Neural crest cell (in vitro differentiated cells): ENCODE measurements at regions not wholly inside any gene's neighbourhood (a gene's known extent, or its start where the extent isn't known, plus 50 kb on each side); places are given as distances from the start of the nearest gene placed in this dataset.

Source experiments
- DNase-seq: peaks from one replicate; pipeline ENCODE4 v3.0.0; 2021; ENCODE audit warnings: low read depth, mixed read lengths, low spot score
- H3K27ac Mint-ChIP-seq: one replicate; pipeline ENCODE4 v1.8.0; 2021; ENCODE audit warnings: mild to moderate bottlenecking, mixed read lengths; ENCODE audit not compliant: unreplicated experiment
- H3K27me3 Mint-ChIP-seq: 2 replicates; pipeline ENCODE4 v1.8.0; 2021; ENCODE audit warnings: low read depth, mild to moderate bottlenecking, mixed read lengths
- H3K36me3 Mint-ChIP-seq: 2 replicates; pipeline ENCODE4 v1.8.0; 2021; ENCODE audit warnings: low read depth, mild to moderate bottlenecking, mixed read lengths
- H3K4me1 Mint-ChIP-seq: 2 replicates; pipeline ENCODE4 v1.8.0; 2021; ENCODE audit warnings: mixed read lengths
- H3K4me3 Mint-ChIP-seq: one replicate; pipeline ENCODE4 v1.8.0; 2021; ENCODE audit warnings: mild to moderate bottlenecking, mixed read lengths
- H3K9me3 Mint-ChIP-seq: 2 replicates; pipeline ENCODE4 v1.8.0; 2021; ENCODE audit warnings: mixed read lengths
- CTCF ChIP-seq: fragments of 200-600 bp; sonication (generic); conservative IDR thresholded peaks from 2 replicates; pipeline ENCODE4 v1.5.0; 2021; ENCODE audit warnings: antibody characterized with exemption, mild to moderate bottlenecking

GRCh38 chr15:59945036-59945435, 59.1 kb upstream of the FOXB1 start:
- no peaks in the 10 kb centered on the region for H3K36me3 Mint-ChIP-seq

GRCh38 chr15:59941612-59942011, 62.5 kb upstream of the FOXB1 start:
- H3K27me3 Mint-ChIP-seq: no peaks in the 10 kb centered on the region
- no peaks in the 10 kb centered on the region for H3K36me3 Mint-ChIP-seq
- no peaks in the 10 kb centered on the region for H3K9me3 Mint-ChIP-seq
- H3K27ac Mint-ChIP-seq: no peak overlapping the region
- DNase-seq: no peak
- peaks cover 6% of the 10 kb centered on the region for H3K4me1 Mint-ChIP-seq
- H3K4me3 Mint-ChIP-seq: no peak overlapping the region
- TF ChIP-seq CTCF: no peak

More at GRCh38 chr15:59945036-59945435, 59.1 kb upstream of the FOXB1 start:
- Mint-ChIP-seq H3K27me3 (no peaks in the 10 kb centered on the region), H3K27ac (no peak overlapping the region), H3K9me3 (no peaks in the 10 kb centered on the region), H3K4me1 (peaks cover 6% of the 10 kb centered on the region), H3K4me3 (no peak overlapping the region)
- no peak for TF ChIP-seq CTCF
- DNase-seq: no peak

GRCh38 chr15:59940928-59941327, 63.2 kb upstream of the FOXB1 start:
- no peak overlapping the region for H3K4me3 Mint-ChIP-seq
- no peaks in the 10 kb centered on the region for H3K9me3 Mint-ChIP-seq
- H3K36me3 Mint-ChIP-seq: no peaks in the 10 kb centered on the region
- DNase-seq: no peak
- H3K27me3 Mint-ChIP-seq: no peaks in the 10 kb centered on the region
- no peak for TF ChIP-seq CTCF
- no peak overlapping the region for H3K27ac Mint-ChIP-seq
- peaks cover 6% of the 10 kb centered on the region for H3K4me1 Mint-ChIP-seq

- Mint-ChIP-seq H3K4me3 (no peak overlapping the region), H3K9me3 (no peaks in the 10 kb centered on the region), H3K36me3 (no peaks in the 10 kb centered on the region), H3K4me1 (peaks cover 6% of the 10 kb centered on the region), H3K27me3 (no peaks in the 10 kb centered on the region), H3K27ac (no peak overlapping the region)
- TF ChIP-seq CTCF: no peak
- no peak for DNase-seq
Measured at GRCh38 chr15:59940456-59940855, 63.7 kb upstream of the FOXB1 start.

GRCh38 chr15:59936741-59937140, 67.4 kb upstream of the FOXB1 start:
- Mint-ChIP-seq H3K4me3 (no peak overlapping the region), H3K27me3 (no peaks in the 10 kb centered on the region), H3K27ac (no peak overlapping the region), H3K4me1 (peaks cover 4% of the 10 kb centered on the region), H3K36me3 (no peaks in the 10 kb centered on the region), H3K9me3 (no peaks in the 10 kb centered on the region)
- DNase-seq: no peak
- no peak for TF ChIP-seq CTCF

GRCh38 chr15:59933607-59934006, 70.5 kb upstream of the FOXB1 start:
- Mint-ChIP-seq H3K4me1 (peaks cover 4% of the 10 kb centered on the region), H3K27ac (no peak overlapping the region), H3K27me3 (no peaks in the 10 kb centered on the region), H3K9me3 (no peaks in the 10 kb centered on the region), H3K36me3 (no peaks in the 10 kb centered on the region), H3K4me3 (no peak overlapping the region)
- no peak for DNase-seq
- no peak for TF ChIP-seq CTCF
